ENCODE measurements at regions not wholly inside any gene's neighbourhood (a gene's known extent, or its start where the extent isn't known, plus 50 kb on each side); places are given as distances from the start of the nearest gene placed in this dataset.

DNA sequence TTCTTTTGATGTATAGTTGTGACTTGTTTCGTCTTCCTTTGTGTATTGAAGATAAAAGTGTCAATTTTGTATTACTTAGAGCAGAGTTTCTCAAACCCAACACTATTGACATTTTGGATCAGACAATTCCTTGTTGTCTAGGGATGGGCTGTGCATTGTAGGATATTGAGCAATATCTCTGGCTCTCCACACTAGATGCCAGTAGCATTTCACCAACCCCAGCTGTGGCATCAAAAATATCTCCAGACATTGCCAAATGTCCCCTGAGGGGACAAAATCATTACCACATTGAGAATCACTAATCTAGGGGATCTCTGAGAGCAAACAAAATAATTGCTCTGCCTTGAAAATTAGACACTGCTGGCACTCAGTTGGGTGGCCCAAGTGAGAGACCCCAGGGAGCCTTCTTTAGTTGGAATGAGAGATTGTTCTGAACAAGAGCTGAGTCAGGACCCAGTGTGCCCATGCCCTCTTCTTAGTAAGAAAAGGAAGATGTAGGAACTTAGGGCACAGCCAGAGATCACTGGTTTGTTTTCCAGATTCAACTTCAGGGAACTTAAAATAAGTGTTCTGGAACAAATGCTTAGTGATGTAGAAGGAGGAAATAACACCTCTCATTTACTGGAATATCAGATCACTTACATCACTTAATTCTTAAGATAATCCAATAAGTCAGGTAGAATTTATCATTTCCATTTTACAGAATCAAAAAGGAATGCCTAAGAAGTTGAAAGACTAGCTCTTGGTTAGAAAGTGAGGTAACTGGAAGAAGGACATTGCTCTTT, 466.6 kb upstream of the TNP1 start:
- DNase-seq (ENCODE audit: insufficient read length, low spot score) = no peak
- FAIRE-seq = no peak
- TF ChIP-seq, protein P1, sequence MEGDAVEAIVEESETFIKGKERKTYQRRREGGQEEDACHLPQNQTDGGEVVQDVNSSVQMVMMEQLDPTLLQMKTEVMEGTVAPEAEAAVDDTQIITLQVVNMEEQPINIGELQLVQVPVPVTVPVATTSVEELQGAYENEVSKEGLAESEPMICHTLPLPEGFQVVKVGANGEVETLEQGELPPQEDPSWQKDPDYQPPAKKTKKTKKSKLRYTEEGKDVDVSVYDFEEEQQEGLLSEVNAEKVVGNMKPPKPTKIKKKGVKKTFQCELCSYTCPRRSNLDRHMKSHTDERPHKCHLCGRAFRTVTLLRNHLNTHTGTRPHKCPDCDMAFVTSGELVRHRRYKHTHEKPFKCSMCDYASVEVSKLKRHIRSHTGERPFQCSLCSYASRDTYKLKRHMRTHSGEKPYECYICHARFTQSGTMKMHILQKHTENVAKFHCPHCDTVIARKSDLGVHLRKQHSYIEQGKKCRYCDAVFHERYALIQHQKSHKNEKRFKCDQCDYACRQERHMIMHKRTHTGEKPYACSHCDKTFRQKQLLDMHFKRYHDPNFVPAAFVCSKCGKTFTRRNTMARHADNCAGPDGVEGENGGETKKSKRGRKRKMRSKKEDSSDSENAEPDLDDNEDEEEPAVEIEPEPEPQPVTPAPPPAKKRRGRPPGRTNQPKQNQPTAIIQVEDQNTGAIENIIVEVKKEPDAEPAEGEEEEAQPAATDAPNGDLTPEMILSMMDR (IDR thresholded peaks at IDR 0.05; ENCODE audit: insufficient read depth, missing control alignments) = no peak

DNA sequence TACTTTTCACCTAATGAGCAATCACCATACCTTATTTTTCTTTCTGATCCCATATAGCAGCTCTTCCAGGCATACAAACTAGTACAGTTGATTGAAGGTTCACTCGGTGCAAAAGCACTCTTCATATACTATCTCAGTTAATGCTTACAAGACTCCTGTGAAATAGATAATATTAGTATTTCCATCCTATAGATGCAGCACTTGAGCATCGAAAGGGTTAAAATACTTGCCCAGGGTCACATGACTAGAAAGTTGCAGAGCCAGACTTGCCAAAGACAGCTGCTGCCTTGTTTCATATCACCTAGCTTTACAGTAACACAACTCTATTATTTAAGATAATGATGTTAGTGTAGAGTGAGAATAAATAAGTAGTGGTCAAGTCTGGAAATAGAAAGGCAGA, 466.0 kb upstream of the TNP1 start:
- DNase-seq (ENCODE audit: insufficient read length, low spot score) (no peak), FAIRE-seq (no peak)
- TF ChIP-seq, protein P1 (IDR thresholded peaks at IDR 0.05; ENCODE audit: insufficient read depth, missing control alignments) = no peak

DNA sequence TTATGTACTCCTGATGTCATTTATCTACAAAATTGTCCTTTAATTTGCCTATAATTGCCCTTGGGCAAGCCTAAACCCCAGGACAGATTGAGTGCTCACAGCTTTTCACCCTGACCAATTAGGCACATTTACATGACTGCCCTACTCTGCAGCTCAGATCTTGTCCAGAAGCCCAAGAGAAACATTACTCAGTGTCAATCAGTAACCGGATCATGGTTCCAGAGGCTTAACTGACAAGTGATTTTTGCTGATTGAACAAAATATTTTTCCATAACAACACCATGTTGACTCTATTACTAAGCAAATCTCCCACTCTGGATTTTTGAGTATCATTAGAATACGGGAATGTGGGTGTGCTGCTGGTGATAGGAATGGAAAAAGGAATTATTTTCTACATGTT, 465.4 kb upstream of the TNP1 start:
- DNase-seq (ENCODE audit: insufficient read length, low spot score) (no peak), FAIRE-seq (no peak)
- TF ChIP-seq, protein P1 (IDR thresholded peaks at IDR 0.05; ENCODE audit: insufficient read depth, missing control alignments) = no peak

DNA sequence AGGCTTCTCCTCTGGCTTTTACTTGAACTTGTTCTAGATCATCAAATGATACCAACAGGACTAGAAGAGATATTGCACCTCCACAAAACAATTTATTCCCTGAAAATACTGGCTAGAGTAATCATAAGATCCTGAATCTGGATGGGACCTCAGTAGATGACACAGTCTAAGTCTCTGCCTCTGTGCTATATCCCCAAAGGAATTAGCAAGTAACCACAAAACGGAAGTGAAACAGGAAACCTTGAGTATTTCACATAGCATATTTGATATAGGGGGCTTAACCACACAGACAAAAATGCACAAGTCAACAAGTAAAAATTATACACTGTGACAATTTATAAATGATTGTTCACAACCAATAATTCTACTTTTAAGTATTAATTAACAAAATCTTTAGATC, 456.9 kb upstream of the TNP1 start:
- no peak for DNase-seq (ENCODE audit: insufficient read length, low spot score)
- TF ChIP-seq, protein P1 (IDR thresholded peaks at IDR 0.05; ENCODE audit: insufficient read depth, missing control alignments) = no peak
- FAIRE-seq = no peak

DNA sequence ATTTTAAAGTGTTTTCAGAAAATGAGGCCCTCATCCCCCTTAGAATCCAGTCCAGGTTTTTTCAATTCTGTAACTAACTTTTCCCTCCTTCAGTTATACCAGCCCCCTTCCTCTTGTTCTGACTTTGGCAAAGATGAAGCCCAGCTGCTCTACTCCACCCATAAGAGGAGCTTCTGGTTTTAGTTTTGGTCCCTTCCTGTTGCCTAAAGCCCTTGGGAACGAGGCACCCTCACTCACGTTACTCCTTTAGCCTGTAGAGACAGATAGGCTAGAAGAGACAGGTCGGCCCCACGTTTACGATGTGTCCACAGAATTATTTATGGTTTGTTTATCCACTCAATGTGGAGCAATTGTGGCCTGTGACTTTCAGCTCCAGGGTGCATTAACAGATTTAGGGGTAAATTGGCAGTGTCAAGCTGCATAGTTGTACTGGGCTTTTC, 454.2 kb upstream of the TNP1 start:
- DNase-seq (ENCODE audit: insufficient read length, low spot score) = no peak
- TF ChIP-seq, protein P1 (IDR thresholded peaks at IDR 0.05; ENCODE audit: insufficient read depth, missing control alignments) = no peak
- no peak for FAIRE-seq

DNA sequence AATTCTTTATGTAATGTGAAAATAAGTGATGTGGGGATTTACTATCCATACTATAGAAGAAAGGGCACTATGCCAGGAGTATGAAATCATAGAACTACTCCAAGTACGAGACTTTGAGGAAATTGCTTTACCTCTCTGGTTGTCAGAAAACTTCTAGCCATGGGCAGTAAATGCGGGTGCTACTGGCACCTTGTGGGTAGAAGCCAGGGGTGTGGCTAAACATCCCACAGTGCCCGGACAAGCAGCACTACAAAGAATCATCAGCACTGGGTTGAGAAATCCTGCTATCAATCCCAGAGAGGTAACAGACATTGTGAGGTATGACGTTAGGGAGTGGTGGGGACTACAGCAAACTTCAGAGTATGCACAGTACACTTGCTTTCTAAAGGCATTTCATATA, 453.5 kb upstream of the TNP1 start:
- FAIRE-seq = no peak
- TF ChIP-seq, protein P1 (IDR thresholded peaks at IDR 0.05; ENCODE audit: insufficient read depth, missing control alignments) = no peak
- no peak for DNase-seq (ENCODE audit: insufficient read length, low spot score)

DNA sequence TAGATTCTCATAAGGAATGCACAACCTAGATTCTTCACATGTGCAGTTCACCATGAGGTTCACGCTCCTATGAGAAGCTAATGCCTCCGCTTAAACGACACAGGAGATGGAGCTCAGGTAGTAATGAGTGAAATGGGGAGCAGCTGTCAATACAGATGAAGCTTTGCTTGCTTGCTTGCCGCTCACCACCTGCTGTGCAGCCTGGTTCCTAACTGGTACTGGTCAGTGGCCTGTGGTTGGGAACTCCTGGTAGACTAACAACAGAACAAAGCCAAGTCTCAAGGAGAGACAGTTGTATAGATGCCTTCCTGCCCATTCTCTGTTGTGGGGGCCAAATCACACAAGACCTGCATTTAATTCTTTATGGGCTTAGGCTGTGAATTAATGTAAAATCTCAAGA, 449.2 kb upstream of the TNP1 start:
- DNase-seq (ENCODE audit: insufficient read length, low spot score) (no peak), FAIRE-seq (no peak)
- TF ChIP-seq, protein P1 (IDR thresholded peaks at IDR 0.05; ENCODE audit: insufficient read depth, missing control alignments) = no peak
